GM18907 (cell line): ENCODE measurements at regions not wholly inside any gene's neighbourhood (a gene's known extent, or its start where the extent isn't known, plus 50 kb on each side); places are given as distances from the start of the nearest gene placed in this dataset.
"Not testable (repeated sequence)": the region's sequence is repeated elsewhere in the genome, so short reads cannot be mapped to it uniquely, and the experiment has no call there.

Experiments used
- ATAC-seq: cut with Tn5 transposase; IDR thresholded peaks from one replicate; pipeline ENCODE4 v1.9.1; 2021; ENCODE audit warnings: mild to moderate bottlenecking, moderate library complexity; ENCODE audit not compliant: unreplicated experiment

DNA sequence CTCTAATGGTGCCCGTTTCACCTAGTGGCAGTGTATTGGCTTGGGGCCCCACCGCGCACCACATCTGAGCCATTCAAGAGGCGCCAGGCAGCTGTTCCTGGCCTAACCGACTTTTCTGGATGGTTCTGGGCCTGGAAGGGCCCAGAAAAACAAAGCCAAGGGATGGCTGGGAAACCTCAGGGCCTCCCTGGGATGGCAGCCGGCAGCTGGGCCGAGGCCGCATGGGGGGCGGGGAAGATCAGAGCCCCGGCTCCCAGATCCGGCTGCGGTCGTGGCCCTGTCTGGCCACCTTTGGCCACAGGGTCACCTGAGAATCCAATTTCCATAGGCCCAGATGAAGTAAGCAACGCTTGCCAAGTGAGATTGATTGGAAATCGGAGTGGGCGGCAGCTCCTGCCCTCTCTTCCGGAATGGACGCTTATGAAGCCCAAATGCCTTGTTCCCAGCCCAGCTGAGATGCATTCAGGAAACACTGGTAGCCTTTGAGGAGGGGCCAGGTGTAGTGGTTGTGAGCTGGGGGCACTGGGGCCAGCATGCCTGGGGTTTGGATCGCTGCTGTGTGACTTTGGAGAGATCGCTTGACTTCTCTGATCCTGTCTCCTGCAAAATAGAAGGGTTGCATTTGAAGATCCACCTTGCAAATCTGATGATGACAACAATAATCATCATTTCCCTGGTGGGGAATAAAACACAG lies 163.8 kb upstream of the GSE1 start:
- ATAC-seq = no peak

DNA sequence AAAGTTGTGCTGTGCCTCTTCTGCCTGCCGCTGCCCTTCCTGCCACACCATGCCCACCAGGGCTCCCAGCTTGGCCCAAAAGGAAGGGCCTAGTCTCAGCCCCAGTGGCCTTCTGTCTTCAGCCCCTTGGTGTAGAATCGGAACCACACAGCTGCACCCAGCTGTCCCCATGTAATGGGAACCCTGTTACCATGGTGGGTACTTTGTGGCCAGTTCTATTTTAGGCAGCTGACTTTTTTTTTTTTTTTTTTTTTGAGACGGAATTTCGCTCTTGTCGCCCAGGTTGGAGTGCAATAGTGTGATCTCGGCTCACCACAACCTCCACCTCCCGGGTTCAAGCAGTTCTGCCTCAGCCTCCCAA lies 163.3 kb upstream of the GSE1 start:
- no peak for ATAC-seq

DNA sequence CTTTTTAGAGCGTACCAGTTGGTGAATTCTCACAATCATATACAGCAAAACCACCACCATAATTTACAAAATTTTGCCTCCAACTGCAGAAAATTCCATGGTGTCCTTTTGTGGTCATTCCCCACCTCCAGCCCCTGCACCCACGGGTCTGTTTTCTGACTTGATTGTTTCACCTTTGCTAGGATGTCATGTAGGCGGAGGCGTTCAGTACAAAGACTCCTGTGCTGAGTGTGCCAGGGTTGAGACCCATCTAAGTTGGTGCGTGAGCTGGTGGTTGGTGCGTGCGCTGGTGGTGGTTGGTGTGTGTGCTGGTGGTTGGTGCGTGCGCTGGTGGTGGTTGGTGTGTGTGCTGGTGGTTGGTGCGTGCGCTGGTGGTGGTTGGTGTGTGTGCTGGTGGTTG lies 162.0 kb upstream of the GSE1 start:
- not testable (repeated sequence) for ATAC-seq

DNA sequence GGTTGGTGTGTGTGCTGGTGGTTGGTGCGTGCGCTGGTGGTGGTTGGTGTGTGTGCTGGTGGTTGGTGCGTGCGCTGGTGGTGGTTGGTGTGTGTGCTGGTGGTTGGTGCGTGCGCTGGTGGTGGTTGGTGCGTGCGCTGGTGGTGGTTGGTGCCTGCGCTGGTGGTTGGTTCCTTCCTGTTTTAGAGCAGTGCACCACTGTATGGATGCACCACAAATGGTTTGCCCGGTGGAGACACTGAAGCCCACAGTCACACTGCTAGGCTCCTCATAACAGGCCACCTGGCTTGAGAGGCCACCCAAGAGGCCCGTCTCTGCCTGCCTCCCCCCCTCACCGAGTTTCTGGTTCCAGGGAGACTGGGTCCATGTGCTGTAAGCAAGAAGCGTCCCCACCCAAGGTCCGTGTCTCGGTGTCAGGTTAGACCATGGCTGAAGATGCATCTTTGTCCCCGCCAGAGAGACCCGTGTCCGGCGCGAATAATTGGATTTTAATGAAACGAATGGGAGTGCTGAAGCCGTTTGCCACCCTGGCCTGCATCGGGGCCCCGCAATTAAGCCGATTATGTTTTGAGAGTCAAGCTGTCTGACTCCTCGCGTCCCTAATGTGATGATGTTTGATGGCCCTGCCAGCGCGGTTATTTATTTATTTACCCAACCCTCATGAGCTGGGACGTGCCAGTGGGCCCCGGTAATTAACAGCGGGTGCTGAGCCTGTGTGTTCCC lies 161.3 kb upstream of the GSE1 start:
- no peak for ATAC-seq

DNA sequence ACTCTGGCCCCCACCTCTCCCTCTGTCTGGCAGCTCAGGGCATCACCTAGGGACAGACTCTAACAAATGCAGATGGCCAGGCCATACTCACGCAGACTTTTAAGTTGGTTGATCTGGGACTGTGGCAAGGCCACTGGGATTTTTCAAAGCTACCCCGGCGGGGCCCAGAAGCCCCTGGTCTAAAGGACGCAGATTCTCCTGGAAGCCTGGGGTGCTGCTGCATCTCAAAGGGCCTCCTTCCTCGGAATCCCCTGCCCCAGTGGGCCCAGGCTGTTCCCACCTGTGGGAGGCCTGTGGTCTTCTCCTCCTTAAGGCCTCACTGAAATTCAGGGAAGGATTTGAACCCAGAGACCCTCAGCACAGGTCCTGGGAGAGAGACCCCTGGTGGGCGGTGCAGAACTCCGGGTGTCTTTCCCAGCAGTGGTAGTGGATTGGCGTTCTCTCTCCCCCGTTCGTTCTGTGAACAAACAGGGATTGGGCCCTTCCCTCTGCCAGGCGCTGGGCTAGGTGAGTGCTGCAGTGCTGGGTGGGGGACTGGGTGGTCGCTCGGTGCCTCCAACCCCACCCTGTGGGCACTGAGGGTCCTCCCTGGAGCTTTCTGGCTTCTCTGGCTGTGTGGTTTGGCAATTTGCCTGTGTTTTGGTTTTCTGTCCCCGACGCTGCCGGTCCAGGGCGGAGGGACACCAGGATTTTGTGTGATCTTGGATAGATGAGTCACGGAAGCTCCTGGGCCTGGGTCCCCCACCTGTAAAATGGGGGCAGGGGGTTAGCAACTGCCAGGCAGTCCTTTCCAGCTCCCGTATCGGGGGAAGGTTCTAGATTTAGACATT lies 160.5 kb upstream of the GSE1 start:
- ATAC-seq = no peak

DNA sequence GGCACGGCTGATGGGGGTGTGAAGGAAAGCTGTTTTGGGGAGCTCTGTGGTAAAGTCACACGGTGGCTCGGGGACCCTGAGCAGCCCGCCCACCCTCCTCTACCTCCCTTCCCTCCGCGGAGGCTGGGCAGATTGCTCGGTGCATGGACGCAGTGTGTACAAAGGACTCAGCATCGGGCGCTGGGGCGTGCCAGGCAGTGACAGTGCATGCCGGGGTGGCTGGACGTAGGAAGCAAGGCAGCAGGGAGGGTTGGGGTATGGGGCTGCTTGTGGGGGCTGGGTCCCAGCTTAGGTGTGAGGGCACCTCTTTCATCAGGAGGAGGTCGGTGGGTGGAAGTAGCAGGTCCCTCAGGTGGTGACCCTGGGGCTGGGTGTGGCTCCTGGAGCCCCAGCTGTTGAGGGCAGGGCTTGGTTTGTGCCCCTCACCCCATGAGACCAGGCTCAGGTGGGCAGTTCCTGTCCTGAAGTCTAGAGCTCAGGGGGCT lies 159.9 kb upstream of the GSE1 start:
- ATAC-seq = no peak

DNA sequence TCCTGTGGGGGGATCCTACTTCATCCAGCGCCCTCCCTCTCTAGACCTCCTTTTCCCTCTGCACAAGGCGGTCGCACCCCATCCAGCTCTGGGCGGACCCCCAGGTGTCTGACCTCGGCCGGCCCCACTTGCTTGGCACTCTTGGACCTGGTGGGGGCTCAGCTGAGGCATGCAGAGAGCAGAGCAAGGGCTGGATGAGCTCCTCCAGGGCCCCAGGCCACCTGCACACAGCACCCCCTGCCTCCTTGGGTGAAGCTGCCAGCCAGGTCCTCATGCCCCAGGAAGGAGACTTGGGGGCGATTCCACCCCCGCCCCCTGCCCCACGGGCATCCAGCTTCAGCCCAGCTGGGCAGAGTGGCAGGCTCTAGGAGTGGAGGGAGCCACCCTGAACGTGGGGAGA lies 159.4 kb upstream of the GSE1 start:
- ATAC-seq = no peak

DNA sequence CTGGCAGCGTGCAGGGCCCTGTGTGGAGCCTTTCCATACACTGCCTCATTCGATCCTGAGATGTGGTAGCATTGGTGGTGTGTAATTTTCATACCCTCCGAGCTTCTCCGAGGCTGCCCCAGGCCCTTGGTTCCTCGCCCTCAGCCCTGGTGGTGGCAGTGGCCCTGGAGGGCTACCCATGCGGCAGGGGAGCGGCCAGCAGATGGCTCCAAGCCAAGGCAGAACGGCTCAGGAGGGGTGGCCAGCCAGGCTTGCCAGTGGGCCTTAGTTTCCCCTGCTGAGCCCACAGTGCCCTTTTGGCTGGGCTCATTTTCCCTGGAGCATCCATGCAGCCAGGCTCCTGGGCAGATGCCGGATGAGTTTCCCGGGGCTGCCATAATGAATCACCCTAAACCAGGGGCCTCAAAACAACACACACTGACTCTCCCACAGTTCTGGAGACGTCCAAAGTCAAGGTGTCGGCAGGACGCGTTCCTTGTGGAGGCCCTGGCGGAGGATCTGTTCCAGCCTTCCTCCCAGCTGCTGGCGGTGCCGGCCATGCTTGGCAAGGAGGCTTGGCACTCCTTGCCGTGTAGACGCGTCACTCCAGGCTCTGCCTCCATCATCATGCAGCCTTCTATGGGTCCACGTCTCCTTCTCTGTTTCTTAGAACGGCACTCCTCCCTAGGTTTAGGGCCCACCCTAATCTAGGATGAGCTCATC lies 158.8 kb upstream of the GSE1 start:
- ATAC-seq = no peak

DNA sequence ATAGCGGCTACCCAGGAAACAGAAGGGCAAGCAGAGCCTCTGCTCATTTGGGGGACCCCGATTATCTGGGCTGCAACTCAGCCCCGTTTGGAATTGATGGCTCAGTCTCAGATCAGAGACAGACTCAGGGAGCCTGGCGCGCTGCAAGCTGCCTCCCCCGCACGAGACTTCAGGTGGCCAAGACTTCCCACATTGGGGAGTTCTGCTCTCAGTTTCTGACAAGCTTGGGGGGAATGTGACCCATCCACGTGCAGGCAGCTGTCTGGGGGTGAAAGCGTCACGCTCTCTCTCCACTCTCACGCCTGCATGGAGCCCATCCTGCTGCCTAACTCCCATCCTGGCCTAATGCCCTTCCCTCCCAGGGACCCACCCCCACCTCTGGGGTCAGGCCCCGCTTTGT lies 157.6 kb upstream of the GSE1 start:
- no peak for ATAC-seq

DNA sequence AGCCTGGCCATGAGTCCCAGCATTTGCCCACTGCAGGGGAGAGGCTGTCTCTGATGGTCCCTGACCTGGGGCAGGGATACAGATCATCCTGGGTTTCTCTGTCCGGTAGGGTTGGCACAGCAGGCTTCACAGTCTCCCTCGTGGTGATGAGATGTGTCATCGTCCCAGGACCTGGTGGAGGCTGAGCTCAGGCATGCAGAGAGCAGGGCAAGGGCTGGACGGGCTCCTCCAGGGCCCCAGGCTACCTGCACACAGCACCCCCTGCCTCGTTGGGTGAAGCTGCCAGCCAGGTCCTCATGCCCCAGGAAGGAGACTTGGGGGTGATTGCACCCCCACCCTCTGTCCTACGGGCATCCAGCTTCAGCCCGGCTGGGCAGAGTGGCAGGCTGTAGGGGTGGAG lies 155.8 kb upstream of the GSE1 start:
- no peak for ATAC-seq

DNA sequence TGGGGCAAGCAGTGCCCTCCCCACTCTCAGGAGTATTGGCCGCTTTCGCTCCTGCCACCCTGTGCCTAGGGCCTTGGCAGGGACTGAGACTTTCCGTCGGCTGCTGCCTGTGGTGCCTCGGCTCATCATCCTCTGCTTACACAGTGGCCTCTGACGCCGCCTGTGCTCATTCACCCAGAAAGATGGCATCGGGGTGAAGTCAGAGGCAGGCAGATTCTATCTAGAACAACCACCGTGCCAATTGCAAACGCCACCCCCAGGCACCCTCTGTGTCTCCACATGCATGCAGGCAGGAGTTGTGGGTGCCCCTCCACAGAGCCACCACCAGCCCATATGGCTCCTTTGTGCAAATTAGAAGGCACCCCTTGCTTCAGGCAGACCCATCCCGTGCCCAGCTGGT lies 154.2 kb upstream of the GSE1 start:
- ATAC-seq = no peak

DNA sequence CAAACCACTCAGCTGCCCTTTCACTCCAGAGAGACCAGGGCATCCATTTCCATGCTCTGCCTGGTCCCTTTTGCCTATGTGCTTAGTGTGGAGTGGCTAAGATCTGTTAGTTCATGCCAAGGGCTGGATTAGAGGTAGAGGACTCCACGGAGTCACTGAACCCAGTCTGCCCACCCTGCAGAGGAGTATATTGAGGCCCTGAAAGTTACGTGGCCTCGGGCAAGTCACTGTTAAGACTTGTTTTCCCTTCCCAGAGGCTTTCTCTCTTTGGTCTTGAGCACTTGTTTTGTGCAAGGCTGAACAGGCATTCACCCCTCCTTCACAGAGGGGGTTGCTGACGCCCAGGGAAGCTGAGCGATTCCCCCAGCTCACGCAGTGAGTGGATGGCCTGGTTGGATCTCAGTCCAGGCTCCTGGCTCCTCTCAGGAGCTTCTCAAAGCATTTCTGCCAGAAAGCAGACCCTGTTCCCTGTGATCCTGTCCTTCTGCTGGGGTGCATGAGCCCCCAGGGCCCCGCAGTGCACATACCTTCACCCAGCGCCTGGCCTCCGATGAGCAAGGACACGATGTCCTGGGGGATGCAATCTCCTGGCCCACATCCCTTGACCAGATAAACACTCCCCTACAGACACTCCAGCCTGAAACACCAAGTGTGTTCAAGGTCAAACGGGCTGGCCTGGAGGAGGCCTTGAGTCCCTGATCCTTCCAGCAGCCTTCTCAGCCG lies 153.4 kb upstream of the GSE1 start:
- no peak for ATAC-seq

DNA sequence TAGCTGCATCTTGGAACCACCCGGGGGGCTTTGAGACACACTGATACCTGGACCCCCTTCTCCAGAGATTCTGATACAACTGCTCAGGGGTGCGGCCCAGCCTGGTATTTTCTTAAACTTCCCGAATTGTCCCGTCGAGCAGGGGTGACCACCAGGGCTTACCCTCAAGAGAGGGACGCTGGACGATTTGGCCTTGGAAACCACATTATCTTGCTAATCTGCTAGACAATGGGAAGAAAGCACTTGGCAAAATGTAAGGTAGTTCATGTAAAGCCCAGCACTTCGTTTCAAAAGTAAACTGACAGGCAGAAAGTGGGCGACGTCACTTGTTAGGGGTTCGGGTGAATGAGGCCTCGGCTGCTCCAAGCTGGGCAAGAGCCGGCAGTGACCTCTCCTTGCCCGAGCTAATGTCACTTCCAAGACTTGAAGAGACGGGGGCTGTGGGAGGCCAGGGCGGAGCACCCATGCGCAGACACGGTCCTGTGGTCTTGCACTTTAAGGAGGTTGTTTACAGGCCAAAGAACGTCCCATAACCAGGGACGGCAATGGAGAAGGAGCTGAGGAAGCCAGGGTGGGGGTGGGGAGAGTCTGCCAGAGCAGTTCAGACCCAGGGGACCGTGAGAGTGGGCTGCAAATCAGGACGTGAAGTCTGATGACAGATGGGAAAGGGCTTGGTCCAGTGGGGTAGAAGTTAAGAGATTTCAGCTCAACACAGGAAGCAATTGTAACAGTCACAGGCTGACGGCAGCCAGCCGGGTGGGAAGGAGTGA lies 152.7 kb upstream of the GSE1 start:
- no peak for ATAC-seq

DNA sequence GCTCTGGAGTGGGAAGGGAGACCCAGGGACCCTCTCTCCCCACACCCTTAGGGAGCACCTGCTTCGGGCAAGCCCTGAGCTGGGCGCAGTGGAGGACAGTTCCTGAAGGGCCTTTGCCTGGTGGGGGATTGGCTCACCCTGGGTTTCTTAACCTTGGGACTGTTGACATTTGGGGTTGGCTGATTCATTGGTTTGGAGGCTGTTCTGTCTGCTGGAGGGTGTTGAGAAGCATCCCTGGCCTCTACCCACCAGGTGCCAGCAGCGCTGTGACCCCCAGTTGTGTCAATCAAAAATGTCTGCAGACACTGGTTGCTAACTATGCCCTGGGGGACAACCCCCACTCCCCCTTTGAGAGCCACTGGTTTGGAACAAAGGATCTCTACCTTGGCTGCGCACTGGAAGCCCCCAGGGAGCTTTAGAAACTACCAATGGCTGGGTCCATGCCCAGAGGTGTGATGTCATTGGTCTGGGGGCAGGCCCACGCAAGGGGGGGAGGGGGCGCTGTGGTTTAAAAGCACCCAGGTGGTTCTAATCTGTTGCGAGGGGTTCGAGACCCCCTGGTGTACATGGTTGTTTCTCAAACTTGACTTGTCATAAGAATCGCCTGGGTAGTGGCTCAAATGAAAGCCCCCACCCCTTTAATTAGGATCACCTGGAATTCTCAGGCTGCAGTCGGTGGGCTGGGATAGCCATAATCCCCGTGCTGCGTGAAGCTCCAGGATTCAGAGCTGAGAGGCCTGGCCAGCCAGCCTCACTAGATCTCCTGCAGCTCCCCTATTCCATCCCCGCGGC lies 151.9 kb upstream of the GSE1 start:
- ATAC-seq = no peak

DNA sequence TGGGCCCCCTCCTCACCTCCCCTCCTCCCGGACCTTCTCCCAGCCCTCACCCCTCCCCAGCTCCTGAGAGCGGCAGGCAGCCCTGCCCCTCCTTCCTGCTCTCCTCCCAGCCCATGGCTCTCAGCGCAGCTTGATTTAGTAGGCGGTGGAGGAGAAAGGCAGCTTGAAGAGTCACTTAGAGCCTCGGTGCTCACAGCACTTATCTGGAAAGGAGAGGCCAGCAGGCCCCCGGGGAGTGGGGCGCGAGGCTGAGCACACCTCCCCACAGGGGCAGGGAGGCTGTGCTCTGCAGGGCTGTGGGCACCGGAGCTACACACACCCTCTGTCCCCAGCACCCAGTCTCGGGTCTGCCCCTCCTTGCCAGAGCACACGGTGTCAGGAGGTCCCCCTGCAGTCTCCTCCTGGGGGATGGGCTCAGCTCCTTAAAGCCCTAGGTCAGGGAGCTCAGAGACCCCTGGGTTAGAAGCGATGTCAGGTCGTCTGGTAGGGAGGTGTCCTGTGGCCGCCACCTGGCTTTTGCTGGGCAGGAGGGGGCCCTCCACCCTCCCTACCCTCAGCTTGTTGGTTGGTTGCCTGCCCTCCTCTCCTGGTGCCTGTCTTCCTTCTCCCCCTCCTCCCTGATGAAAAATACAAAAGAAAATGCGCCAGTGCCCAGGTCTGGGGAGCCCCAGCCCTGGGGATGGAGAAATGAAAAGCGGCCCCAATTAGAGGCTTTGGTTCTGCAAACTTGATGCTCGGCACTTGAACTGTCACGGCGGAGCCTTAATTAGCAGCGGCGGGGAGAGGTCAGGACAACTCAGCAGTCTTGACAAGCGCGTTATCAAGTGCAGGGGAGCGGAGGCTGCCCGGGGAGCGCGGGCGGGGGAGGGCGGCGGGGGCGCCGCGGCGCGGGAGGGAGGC lies 151.1 kb upstream of the GSE1 start:
- no peak for ATAC-seq

DNA sequence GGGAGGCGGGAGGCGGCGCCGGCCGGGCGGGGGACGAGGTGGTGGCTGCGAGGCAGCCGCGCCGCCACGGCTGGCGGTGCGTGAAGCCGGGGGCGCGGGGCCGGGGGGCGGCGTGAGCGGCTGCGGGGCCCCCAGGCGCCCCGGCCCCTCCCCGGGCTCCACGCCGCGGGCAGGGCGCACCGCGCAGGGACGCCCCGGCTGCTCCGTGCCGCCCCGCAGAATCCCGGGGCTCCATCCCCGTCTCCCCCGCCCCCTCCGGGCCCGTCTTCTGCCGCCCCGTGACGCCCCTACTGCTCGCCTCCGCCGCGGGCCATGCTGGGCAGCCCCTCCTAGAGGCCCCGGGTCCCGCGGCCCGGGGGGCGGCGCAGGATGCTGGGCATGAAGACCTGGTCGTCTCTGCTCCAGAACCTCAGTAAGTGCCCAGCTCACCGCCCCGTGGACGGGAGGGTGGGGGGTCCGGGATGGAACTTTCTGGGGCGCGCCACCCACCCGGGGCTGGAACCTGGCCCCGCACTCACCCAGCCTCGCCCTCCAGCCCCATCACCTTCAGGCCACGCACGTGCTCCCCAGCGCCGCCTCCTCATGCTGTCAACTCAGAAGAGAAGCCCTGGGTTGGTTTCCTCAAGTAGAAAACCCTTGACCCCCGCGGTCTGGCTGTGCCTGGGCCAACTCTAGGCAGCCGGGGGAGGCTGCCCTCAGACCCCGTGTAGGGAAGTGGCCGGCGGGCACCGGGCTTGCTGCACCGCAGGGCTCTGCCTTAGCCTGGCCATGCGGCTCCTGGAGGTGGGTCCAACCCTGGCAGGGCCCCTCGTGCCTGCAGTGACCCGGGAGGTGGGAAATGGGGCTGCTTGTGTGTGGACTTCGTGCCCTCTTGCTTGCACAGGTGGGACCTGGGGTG lies 150.2 kb upstream of the GSE1 start:
- no peak for ATAC-seq
